ENCODE measurements at regions not wholly inside any gene's neighbourhood (a gene's known extent, or its start where the extent isn't known, plus 50 kb on each side); places are given as distances from the start of the nearest gene placed in this dataset.

DNA sequence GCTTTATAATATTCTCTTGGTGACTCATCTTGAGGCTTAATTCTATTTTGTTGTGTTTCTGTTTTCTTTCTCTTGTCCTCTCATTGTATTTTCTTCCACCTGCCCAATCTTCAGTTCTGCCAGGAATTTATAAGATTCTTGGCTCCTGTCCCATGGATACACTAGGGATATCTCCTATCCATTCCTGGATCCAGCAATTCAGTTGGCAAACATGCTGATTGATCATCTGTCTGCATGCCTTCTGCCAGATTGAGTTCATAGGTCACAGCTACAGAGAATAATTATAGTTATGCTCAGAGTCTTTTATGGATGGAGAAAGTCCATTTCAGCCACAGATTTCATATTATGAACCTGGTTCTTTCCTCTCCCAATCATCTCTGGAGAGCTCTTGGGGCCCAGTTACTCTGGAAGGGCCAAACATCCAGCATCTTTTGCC is 140.4 kb upstream of the MAGI2 start:
- TF ChIP-seq, protein P1, sequence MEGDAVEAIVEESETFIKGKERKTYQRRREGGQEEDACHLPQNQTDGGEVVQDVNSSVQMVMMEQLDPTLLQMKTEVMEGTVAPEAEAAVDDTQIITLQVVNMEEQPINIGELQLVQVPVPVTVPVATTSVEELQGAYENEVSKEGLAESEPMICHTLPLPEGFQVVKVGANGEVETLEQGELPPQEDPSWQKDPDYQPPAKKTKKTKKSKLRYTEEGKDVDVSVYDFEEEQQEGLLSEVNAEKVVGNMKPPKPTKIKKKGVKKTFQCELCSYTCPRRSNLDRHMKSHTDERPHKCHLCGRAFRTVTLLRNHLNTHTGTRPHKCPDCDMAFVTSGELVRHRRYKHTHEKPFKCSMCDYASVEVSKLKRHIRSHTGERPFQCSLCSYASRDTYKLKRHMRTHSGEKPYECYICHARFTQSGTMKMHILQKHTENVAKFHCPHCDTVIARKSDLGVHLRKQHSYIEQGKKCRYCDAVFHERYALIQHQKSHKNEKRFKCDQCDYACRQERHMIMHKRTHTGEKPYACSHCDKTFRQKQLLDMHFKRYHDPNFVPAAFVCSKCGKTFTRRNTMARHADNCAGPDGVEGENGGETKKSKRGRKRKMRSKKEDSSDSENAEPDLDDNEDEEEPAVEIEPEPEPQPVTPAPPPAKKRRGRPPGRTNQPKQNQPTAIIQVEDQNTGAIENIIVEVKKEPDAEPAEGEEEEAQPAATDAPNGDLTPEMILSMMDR (IDR thresholded peaks at IDR 0.05), result no peak

DNA sequence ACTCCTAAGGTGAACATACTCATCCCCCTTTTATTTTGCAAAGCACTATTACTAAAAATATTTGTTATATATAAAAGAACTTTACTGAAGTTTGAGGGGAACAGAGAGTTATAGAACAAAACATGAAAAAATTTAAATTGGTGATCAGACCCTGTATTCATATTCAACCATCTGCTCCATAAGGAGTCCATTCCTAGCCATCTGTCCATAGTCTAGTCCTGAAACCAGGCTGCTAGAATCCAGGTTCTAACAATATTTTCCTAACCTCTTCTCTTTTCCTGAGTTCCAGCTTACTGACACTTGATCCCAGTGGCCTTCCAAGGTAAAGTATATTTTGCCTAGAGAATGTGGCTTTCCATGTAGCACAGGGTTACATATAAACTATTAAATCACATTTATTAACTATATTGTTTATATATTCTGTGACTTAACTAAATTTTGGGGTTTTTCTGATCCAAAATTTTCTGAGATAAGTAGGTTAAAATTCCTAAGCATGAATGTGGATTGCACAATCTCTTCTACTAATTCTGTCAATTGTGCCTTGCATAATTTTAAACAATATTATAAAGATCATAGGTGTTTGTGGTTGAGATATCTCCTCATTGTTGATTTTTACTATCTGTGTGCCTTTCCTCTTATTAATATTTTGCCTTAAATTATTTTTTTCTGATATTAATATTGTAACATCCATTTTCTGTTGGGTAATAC is 137.6 kb upstream of the MAGI2 start:
- TF ChIP-seq, protein P1 (IDR thresholded peaks at IDR 0.05), result no peak

DNA sequence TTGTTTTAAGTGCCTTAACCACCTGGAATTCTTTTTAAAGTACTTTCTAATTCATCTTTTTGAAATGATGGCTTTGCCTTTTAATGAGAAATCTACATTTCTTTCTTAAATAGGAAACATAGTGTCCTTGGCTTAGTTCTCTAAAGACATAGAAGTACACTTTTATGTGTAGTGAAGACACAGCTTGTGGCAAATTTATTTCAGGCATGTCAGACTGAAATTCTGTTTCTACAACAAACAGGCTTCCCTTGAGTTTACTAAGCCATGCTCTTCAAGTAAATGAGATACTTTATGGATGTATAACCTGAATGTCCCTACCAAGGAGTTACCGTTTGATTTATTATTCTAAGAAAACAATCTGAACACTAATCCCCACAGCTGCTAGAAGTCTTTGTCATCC is 136.9 kb upstream of the MAGI2 start:
- TF ChIP-seq, protein P1 (IDR thresholded peaks at IDR 0.05), result no peak

DNA sequence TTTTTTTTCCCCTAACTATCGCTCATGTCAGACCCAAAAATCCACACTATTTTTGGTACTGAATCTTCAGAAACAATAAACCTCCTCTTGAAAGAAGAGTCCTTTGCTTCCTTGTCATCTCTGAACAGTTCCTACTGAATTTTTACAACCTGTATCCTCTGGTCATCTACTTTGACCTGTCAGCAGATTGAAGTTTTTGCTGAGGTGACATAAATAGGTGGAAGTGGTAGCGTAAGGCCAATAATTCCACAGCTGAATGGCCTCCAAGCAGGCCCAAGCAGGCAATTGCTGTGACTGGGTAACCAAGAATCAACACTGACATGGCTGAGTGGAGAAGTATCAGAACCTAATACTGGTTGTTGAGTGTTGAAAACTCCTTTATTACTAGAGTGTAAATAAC is 117.4 kb upstream of the MAGI2 start:
- TF ChIP-seq, protein P1 (IDR thresholded peaks at IDR 0.05), result no peak

DNA sequence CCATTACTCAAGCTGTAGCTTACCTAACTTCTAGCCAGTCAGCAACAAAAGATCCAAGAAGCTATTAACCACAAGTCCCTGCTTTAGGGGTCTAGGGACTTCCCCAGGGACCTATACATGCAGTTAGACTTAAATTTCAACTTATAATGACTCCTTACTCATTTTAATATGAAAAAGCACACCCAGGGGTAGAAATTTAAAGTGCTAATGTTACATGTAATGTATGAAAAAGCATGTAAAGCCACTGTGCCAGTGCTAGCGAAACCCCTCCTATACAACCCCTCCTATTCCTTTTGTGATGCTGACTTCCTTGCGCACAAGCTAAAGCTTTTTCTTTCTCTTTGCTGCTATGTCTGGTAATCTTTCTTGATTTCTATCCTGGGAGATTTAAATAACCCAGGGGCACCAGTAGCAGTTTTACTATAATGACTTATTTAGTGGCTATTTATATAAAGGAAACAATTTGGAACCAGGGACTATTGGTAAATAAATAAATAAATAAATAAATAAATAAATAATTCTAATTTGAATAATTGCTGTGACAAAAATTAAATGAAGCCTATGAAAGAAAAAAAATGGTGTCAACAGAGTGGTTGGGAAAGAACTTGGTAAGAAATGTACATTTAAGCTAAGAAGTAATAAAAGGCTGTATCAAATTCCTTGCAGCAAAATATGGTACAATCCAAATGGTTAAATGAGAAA is 110.5 kb upstream of the MAGI2 start:
- TF ChIP-seq, protein P1 (IDR thresholded peaks at IDR 0.05), result no peak

DNA sequence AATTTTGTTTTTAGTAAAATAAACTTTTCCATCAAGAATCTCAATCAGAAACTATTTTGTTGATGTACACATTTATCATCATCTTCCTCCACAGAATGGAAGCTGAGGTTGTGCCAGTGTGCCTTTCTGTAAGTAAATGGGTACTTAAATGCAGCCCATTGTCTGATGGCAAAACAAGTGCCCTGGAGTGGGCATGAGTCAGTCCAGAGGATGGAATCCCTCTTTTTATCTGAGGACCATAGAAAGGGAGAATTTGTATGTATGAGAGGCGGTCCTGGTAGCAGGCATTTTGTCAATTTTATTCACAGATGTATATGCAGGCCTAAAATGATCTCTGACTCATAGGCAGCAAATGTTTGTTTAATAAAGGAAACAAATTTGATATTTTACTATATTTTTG is 102.1 kb upstream of the MAGI2 start:
- TF ChIP-seq, protein P1 (IDR thresholded peaks at IDR 0.05), result no peak

DNA sequence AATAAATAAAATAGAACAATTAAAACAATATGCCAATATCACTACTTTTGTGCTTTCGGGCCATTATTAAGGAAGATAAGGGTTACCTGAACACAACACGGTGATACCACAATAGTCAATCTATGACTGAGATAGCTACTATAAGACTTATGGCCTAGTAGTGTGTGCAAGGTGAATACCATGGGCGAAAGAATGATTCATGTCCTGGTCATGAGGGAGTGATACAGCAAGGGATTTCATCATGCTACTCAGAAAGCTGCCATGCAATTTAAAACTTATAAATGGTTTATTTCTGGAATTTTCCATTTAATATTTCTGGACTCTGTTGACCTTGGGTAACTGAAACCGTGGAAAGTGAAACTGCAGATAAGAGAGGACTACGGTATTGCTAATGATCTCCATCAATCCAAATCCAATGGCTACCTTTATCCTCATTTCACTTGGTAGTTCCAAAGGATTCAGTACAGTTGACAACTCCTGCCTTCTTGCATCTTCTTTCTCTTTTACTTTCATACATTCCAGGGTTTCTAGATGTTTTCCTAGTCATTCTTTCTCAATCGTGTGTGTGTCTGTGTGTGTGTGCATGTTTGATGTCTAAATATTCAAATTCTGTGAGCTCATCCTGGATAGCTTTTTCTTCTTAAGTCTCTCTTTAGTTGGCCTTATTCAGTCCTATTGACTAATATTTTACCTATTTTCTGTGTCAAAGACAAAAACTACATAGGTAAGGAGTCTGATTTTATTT is 100.5 kb upstream of the MAGI2 start:
- TF ChIP-seq, protein P1 (IDR thresholded peaks at IDR 0.05), result no peak

Data from LNCAP (cell line).